H1 (cell line): ENCODE measurements at regions not wholly inside any gene's neighbourhood (a gene's known extent, or its start where the extent isn't known, plus 50 kb on each side); places are given as distances from the start of the nearest gene placed in this dataset.

Experiments
- EP300 ChIP-seq, 2 experiments: IDR thresholded peaks; 1 replicate in 1 of 2; 2 replicates in 1 of 2; pipeline ENCODE4 v1.6.1; 2011 to 2012; ENCODE audit warnings: low read depth in 2 of 2, low read length in 2 of 2, mild to moderate bottlenecking in 2 of 2, borderline replicate concordance in 1 of 2, inconsistent platforms in 1 of 2, moderate library complexity in 1 of 2

DNA sequence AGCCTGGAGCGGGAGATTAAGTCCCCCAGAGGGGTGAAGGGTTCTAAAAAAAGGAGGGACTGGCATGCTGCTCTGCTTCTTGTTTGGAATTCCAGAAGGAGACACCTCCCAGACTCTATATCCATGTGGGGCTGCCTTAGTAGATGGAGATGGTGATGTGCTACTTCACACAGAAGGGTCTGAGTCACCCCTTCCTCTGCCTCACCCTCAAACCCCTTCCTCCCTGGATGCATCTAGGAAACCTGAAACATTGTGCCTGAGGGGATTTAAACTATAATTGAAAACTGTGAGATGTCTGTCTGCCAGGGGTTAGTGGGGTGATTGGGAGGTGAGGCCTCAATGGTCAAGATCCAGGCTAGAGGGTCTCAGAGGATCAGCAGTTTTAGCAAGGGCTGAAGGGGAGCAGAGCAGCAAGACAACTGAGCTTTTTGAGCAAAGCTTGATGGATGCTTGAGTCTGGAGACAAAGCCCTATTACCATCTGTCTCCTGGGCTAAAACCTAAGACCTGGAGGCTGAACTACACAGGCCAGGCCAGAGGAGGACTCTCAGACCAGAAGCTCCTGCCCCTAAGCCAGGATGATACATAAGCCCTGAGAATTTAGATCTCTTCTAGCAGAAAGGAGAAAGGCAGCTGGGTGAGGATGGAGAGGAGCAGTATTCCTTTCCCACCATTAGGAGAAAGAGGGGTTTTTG lies 314.7 kb upstream of the ATP2B1 start (continued):
- TF ChIP-seq EP300 (IDR thresholded peaks at IDR 0.05; ENCODE audit: borderline replicate concordance in 1 of 2, low read depth in 2 of 2, low read length in 2 of 2): no peak
